ENCODE measurements at regions not wholly inside any gene's neighbourhood (a gene's known extent, or its start where the extent isn't known, plus 50 kb on each side); places are given as distances from the start of the nearest gene placed in this dataset.

- DNase-seq: no peak
Observed at GRCh38 chr10:90418869-90419652, 438.8 kb downstream of the HTR7 start.

GRCh38 chr10:90420637-90421318 lies 437.1 kb downstream of the HTR7 start:
- DNase-seq: no peak

GRCh38 chr10:90421874-90422273 lies 436.0 kb downstream of the HTR7 start:
- no peak for DNase-seq

GRCh38 chr10:90424730-90425129 lies 433.1 kb downstream of the HTR7 start:
- DNase-seq: no peak

- no peak for DNase-seq
Observed at GRCh38 chr10:90430186-90430585, 427.7 kb downstream of the HTR7 start.

GRCh38 chr10:90432866-90433265 lies 425.0 kb downstream of the HTR7 start:
- DNase-seq: no peak

GRCh38 chr10:90435296-90435695 lies 422.5 kb downstream of the HTR7 start:
- no peak for DNase-seq

GRCh38 chr10:90437452-90437851 lies 420.4 kb downstream of the HTR7 start:
- no peak for DNase-seq

- no peak for DNase-seq
Observed at GRCh38 chr10:90440870-90441269, 417.0 kb downstream of the HTR7 start.

- no peak for DNase-seq
Observed at GRCh38 chr10:90443342-90443741, 414.5 kb downstream of the HTR7 start.

GRCh38 chr10:90447831-90448230 lies 410.0 kb downstream of the HTR7 start:
- no peak for DNase-seq

GRCh38 chr10:90450797-90451196 lies 407.0 kb downstream of the HTR7 start:
- no peak for DNase-seq

- no peak for DNase-seq
Observed at GRCh38 chr10:90451283-90451682, 406.6 kb downstream of the HTR7 start.

- no peak for DNase-seq
Observed at GRCh38 chr10:90458054-90458453, 399.8 kb downstream of the HTR7 start.

- no peak for DNase-seq
Observed at GRCh38 chr10:90458571-90458970, 399.3 kb downstream of the HTR7 start.

GRCh38 chr10:90461437-90462155 lies 396.2 kb downstream of the HTR7 start:
- DNase-seq: no peak

- DNase-seq: no peak
Observed at GRCh38 chr10:90462749-90463470, 394.9 kb downstream of the HTR7 start.

GRCh38 chr10:90464329-90464728 lies 393.5 kb downstream of the HTR7 start:
- no peak for DNase-seq

GRCh38 chr10:90470966-90471365 lies 386.9 kb downstream of the HTR7 start:
- no peak for DNase-seq

GRCh38 chr10:90480466-90480865 lies 377.4 kb downstream of the HTR7 start:
- no peak for DNase-seq

- DNase-seq: no peak
Observed at GRCh38 chr10:90481326-90481923, 376.4 kb downstream of the HTR7 start.

- no peak for DNase-seq
Observed at GRCh38 chr10:90484518-90484917, 373.3 kb downstream of the HTR7 start.

- no peak for DNase-seq
Observed at GRCh38 chr10:90494183-90494582, 363.7 kb downstream of the HTR7 start.
